H1 (cell line): ENCODE measurements at regions not wholly inside any gene's neighbourhood (a gene's known extent, or its start where the extent isn't known, plus 50 kb on each side); places are given as distances from the start of the nearest gene placed in this dataset.

Experiments
- GABPA ChIP-seq: IDR thresholded peaks from 2 replicates; pipeline ENCODE4 v1.6.1; 2011; ENCODE audit warnings: mild to moderate bottlenecking, low read length, moderate library complexity, borderline replicate concordance; ENCODE audit not compliant: insufficient read depth
- JUND ChIP-seq: IDR thresholded peaks from 2 replicates; pipeline ENCODE4 v1.6.1; 2011; ENCODE audit warnings: mild to moderate bottlenecking, improper control_type of control experiment, low read length
- RBBP5 ChIP-seq: IDR thresholded peaks from 2 replicates; pipeline ENCODE4 v1.7.1; 2012; ENCODE audit warnings: low read depth, mild to moderate bottlenecking, inconsistent platforms, low read length, moderate library complexity, borderline replicate concordance
- TAF7 ChIP-seq: optimal IDR thresholded peaks from 2 replicates; pipeline ENCODE3; 2011; ENCODE audit warnings: low read depth, mild to moderate bottlenecking, inconsistent platforms, low read length, moderate library complexity, borderline replicate concordance
- TCF12 ChIP-seq: IDR thresholded peaks from 2 replicates; pipeline ENCODE4 v1.6.1; 2011; ENCODE audit warnings: low read depth, mild to moderate bottlenecking, low read length
- TF ChIP-seq, protein P1 (sequence below): fragments of 300-600 bp; sonication (generic); IDR thresholded peaks from 2 replicates; pipeline ENCODE4 v1.7.1; 2012; ENCODE audit warnings: low read length, moderate library complexity, mild to moderate bottlenecking, inconsistent platforms; ENCODE audit not compliant: insufficient replicate concordance

DNA sequence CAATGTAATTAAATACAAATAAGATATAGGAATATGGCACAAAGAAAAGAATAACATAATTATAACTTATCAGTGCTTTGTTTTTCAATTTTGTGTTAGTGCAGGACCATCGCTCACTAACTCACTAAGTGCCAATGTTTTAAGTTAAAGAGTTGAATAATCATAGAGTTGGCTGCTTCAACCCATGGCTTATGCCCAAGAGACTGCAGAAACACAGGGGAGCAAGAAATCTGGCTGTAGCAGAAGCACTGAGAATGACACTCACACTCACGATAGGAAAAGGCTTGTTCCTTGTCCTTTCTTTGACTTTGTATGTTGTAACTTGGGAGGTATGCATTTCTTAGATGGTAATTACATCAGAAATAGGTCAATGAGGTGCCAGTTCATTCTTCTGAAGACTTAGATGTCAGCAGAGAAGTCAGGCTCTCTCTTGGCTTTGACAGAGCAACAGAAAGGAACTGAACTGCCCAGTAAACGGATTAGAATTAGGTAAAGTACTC, 852.2 kb downstream of the LRRTM4 start (continued):
- TF ChIP-seq, protein P1, sequence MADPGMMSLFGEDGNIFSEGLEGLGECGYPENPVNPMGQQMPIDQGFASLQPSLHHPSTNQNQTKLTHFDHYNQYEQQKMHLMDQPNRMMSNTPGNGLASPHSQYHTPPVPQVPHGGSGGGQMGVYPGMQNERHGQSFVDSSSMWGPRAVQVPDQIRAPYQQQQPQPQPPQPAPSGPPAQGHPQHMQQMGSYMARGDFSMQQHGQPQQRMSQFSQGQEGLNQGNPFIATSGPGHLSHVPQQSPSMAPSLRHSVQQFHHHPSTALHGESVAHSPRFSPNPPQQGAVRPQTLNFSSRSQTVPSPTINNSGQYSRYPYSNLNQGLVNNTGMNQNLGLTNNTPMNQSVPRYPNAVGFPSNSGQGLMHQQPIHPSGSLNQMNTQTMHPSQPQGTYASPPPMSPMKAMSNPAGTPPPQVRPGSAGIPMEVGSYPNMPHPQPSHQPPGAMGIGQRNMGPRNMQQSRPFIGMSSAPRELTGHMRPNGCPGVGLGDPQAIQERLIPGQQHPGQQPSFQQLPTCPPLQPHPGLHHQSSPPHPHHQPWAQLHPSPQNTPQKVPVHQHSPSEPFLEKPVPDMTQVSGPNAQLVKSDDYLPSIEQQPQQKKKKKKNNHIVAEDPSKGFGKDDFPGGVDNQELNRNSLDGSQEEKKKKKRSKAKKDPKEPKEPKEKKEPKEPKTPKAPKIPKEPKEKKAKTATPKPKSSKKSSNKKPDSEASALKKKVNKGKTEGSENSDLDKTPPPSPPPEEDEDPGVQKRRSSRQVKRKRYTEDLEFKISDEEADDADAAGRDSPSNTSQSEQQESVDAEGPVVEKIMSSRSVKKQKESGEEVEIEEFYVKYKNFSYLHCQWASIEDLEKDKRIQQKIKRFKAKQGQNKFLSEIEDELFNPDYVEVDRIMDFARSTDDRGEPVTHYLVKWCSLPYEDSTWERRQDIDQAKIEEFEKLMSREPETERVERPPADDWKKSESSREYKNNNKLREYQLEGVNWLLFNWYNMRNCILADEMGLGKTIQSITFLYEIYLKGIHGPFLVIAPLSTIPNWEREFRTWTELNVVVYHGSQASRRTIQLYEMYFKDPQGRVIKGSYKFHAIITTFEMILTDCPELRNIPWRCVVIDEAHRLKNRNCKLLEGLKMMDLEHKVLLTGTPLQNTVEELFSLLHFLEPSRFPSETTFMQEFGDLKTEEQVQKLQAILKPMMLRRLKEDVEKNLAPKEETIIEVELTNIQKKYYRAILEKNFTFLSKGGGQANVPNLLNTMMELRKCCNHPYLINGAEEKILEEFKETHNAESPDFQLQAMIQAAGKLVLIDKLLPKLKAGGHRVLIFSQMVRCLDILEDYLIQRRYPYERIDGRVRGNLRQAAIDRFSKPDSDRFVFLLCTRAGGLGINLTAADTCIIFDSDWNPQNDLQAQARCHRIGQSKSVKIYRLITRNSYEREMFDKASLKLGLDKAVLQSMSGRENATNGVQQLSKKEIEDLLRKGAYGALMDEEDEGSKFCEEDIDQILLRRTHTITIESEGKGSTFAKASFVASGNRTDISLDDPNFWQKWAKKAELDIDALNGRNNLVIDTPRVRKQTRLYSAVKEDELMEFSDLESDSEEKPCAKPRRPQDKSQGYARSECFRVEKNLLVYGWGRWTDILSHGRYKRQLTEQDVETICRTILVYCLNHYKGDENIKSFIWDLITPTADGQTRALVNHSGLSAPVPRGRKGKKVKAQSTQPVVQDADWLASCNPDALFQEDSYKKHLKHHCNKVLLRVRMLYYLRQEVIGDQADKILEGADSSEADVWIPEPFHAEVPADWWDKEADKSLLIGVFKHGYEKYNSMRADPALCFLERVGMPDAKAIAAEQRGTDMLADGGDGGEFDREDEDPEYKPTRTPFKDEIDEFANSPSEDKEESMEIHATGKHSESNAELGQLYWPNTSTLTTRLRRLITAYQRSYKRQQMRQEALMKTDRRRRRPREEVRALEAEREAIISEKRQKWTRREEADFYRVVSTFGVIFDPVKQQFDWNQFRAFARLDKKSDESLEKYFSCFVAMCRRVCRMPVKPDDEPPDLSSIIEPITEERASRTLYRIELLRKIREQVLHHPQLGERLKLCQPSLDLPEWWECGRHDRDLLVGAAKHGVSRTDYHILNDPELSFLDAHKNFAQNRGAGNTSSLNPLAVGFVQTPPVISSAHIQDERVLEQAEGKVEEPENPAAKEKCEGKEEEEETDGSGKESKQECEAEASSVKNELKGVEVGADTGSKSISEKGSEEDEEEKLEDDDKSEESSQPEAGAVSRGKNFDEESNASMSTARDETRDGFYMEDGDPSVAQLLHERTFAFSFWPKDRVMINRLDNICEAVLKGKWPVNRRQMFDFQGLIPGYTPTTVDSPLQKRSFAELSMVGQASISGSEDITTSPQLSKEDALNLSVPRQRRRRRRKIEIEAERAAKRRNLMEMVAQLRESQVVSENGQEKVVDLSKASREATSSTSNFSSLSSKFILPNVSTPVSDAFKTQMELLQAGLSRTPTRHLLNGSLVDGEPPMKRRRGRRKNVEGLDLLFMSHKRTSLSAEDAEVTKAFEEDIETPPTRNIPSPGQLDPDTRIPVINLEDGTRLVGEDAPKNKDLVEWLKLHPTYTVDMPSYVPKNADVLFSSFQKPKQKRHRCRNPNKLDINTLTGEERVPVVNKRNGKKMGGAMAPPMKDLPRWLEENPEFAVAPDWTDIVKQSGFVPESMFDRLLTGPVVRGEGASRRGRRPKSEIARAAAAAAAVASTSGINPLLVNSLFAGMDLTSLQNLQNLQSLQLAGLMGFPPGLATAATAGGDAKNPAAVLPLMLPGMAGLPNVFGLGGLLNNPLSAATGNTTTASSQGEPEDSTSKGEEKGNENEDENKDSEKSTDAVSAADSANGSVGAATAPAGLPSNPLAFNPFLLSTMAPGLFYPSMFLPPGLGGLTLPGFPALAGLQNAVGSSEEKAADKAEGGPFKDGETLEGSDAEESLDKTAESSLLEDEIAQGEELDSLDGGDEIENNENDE: no peak
- TF ChIP-seq TCF12 (no peak), RBBP5 (no peak), TAF7 (no peak), JUND (no peak), GABPA (no peak)
